Fibroblast of upper back skin (primary cell): ENCODE measurements at regions not wholly inside any gene's neighbourhood (a gene's known extent, or its start where the extent isn't known, plus 50 kb on each side); places are given as distances from the start of the nearest gene placed in this dataset.

Experiments
- DNase-seq: peaks from one replicate; pipeline ENCODE4 v3.0.0-alpha.2; 2013

DNA sequence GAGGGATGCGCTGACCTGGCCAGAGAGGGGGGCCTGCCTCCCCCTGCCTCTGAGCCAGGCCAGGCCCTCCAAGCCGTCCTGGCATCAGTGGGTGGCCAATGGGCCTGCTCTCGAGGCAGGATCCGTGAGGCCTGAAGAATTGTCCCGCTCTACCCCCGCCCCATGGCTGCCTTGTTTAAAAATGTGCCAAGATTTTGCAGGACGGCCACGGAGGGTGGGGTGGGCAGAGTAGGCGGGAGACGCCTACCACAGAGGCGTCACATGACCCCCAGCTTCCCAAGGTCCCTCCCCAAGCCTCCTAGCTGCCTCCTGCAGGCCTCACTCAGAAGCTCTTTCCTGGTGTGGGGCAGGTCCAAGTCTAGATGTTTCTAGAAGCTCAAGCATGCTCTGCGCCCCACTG is 69.5 kb downstream of the ENGASE start:
- DNase-seq, result no peak

DNA sequence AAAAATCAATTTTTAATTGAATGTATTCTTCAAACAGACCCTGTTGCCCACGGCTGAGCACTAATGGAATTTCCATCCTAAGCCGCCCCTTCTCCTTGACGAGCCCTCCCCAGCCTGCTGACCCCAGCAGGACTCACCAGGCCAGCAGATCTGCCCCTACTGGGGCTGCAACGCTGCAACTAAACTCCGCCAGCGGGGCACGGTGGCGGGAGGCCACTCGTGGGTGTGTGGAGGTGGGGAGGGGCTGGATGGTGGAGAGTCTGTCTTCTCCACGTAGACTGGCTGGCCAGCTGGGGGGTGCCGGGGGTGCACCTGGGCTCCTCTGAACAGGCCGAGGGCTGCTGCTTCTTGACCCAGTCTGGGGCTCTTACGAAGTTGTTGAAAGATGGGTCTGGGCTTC is 67.8 kb downstream of the ENGASE start:
- DNase-seq, result no peak

DNA sequence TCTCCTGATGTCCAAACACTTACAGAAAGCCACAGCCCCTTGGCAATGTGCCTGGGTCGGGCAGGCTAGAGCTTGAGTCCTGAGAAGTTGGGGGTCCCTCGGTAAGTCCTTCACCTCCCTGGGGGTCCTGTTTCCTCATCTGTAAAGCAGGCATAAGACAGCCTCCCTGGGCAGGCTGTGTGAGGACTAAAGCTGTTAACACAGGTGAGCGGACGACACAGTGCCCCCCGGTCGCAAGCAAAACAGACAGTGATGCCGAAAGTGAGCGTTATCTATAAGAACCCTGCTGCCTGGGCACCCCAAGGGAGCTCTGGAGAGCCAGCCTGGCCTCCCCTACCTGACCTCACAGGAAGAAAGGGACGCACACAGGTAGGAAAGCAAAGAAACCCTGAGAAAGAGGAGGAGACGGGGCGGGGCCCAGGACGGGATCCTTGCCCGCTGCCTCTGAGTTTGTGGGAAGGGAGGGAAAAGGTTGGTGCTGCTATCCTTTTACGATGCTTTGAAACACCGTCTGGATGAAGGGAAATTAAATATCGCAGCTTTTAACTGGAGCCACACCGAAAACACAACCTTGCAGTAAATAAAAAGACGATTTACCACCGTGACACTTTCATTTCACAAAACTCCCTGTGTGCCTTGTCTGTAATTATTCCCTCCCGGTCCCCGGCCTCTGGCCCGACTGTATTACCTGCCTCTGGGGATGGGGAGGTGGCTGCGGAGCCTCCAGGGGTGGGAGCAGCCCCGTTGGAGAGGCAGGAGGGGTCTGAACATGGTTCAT is 67.1 kb downstream of the ENGASE start:
- DNase-seq, result no peak

DNA sequence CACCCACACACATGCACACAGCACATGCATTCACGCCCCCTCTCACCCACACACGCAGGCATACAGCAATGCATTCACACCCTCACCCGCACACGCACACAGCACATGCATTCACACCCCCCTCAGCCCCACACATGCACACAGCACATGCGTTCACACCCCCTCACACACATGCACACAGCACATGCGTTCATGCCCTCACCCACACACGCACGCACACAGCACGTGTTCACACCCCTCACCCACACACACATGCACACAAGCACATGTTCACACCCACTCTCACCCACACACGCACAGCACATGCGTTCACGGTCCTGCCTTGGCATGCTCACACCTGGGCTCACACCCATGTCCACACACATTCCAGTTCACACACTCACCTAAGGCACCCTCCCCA is 64.2 kb downstream of the ENGASE start:
- no peak for DNase-seq

DNA sequence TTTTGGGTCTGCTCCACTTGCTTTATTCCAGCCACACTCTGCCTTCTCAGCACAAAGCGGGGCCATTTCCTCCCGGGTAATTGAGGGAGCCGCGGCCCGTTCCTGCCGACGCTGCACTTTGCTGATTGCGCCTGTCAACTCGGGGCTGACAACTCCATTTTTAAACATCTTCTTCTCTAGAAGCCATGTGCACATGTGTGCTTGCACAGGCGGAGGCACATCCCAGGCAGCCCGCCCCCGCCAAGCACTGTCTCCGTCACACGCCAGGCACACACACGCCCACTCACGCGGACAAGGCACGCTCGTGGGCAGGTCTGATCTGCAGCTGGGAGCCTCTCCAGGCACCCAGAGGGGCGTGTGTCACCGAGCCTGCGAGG is 63.2 kb downstream of the ENGASE start:
- DNase-seq, result no peak

DNA sequence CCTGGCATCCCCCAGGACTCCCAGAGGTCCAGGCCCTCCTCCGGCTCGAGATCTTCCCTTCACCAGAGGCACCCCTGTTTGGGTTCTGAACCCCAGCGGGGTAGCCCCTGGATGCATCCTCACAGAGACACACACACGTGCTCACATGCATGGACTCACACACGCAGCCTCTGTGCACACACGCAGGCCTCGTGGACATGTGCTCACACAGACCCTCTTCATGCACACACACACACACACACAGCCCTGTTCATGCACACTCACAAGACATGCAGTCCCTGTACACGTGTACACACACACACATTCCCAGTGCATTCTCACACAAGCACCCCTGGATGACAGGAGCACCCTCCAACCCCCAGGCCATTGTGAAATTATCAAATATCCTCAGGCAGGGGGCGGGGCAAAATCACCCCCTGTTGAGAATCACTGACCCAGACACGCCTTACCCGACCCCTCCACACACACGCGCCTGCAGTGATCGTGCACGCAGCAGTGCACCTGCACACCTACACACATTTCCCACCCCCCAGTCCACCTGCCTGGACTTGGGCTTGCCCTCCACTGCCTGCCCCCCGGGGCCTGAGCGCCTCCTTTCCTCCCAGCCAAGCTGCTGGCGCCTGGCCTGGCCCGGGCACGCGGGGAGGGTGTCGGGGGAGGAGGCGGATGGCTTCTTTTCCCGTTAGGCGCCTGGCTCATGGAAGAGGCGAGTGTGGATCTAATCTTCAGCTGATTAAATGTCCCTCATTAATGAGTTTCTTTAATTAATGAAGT is 62.6 kb downstream of the ENGASE start:
- no peak for DNase-seq

DNA sequence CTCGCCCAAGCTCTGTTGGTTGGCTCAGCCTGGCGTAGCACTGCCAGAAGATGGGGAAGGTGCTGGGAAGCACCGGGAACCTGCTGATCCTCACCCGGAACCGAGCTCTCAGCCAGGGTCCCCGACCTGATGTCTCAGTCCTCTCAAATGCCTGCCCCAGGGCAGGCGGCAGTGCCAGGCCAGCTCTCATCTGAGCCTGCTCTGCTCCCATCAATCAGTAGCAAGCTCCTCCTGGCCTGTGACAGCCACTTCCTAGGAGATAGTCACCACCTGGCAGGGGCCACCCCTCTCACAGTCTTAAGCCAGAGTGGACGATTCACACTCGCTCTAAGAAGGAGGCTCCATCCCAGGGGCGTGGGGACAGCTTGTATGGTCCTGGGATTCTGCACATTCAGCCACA is 62.0 kb downstream of the ENGASE start:
- no peak for DNase-seq
